ENCODE measurements at regions not wholly inside any gene's neighbourhood (a gene's known extent, or its start where the extent isn't known, plus 50 kb on each side); places are given as distances from the start of the nearest gene placed in this dataset.

DNA sequence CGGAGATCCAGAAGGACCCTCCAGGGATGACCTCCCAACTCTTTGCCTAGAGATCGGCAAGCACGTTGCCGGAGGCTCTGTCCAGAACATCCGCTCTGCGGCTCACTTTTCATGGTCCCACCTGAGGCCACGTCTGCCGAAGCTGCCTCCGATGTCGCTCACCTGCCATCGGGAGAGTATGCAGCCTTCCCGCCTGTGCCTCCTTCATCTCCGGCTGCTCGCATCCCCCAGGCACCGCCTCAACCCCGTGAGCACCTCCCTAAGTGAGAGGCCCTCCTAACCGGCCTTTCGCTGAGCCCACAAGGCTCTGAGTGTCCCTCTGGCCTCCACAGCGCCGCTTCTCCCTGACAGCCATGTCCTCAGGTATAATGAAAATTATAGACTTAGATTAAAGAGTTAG is 275.1 kb downstream of the EFNB2 start:
- TF ChIP-seq EP300 (IDR thresholded peaks at IDR 0.05) = no peak
- no peak for TF ChIP-seq POLR2A (IDR thresholded peaks at IDR 0.05)
- TF ChIP-seq POLR2AphosphoS5 (IDR thresholded peaks at IDR 0.05) = no peak
- no peak for TF ChIP-seq CTCF (IDR thresholded peaks at IDR 0.05)
- no peak overlapping the region for H3K27ac ChIP-seq
- intact Hi-C loops (cut with DNase I) = no loop called here
- H3K4me1 ChIP-seq = no peaks in the 10 kb centered on the region
- no peak overlapping the region for H3K4me3 ChIP-seq
- no peaks in the 10 kb centered on the region for H3K36me3 ChIP-seq
- H3K9me3 ChIP-seq = no peaks in the 10 kb centered on the region
- no peaks in the 10 kb centered on the region for H3K27me3 ChIP-seq
- DNase-seq = no peak
- 97% methylated on average over 20 of the region's 20 CpGs for WGBS, 2 donors

- TF ChIP-seq EP300 (IDR thresholded peaks at IDR 0.05) (no peak), CTCF (IDR thresholded peaks at IDR 0.05) (no peak), POLR2AphosphoS5 (IDR thresholded peaks at IDR 0.05) (no peak), POLR2A (IDR thresholded peaks at IDR 0.05) (no peak)
- no peak overlapping the region for H3K27ac ChIP-seq
- no peaks in the 10 kb centered on the region for H3K9me3 ChIP-seq
- intact Hi-C loops (cut with DNase I) = no loop called here
- WGBS, 2 donors = 96 to 97% methylated on average over 19 of the region's 19 CpGs
- no peaks in the 10 kb centered on the region for H3K27me3 ChIP-seq
- no peak for DNase-seq
- no peak overlapping the region for H3K4me3 ChIP-seq
- H3K4me1 ChIP-seq = no peaks in the 10 kb centered on the region
- H3K36me3 ChIP-seq = no peaks in the 10 kb centered on the region
Measured at GRCh38 chr13:106259928-106260327, 275.5 kb downstream of the EFNB2 start.

DNA sequence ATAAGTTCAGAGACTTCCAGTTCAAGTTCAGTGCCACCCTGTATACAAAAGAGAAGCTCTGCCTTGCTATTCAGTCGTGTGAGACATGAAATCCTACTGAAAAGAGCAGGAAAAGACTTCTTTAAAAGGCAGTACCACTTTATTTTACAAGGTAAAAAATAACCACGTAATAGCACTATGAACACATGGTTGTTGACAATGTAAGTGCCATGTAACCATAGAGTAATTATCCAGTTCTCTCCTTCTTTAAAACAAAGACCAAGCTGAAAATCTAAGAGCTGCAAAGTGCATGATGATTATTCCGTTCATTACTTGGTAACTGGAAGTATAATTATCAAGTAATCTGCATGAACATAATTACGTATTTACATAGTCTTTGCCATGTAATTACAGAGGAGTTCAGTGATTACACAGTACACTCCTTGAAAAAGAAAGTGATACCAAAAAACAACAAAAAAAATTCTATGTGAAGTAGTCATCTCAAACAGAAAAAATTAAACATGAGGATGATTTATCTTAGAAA is 288.7 kb downstream of the EFNB2 start:
- intact Hi-C loops (cut with DNase I) = no loop called here
- 17 to 55% methylated on average over 4 of the region's 4 CpGs for WGBS, 2 donors
- H3K27ac ChIP-seq = no peak overlapping the region
- H3K27me3 ChIP-seq = no peaks in the 10 kb centered on the region
- no peak for TF ChIP-seq CTCF (IDR thresholded peaks at IDR 0.05)
- no peak for TF ChIP-seq POLR2A (IDR thresholded peaks at IDR 0.05)
- no peak for TF ChIP-seq POLR2AphosphoS5 (IDR thresholded peaks at IDR 0.05)
- TF ChIP-seq EP300 (IDR thresholded peaks at IDR 0.05) = no peak
- H3K36me3 ChIP-seq = no peaks in the 10 kb centered on the region
- no peak for DNase-seq
- H3K4me1 ChIP-seq = no peaks in the 10 kb centered on the region
- no peaks in the 10 kb centered on the region for H3K9me3 ChIP-seq
- H3K4me3 ChIP-seq = no peak overlapping the region

DNA sequence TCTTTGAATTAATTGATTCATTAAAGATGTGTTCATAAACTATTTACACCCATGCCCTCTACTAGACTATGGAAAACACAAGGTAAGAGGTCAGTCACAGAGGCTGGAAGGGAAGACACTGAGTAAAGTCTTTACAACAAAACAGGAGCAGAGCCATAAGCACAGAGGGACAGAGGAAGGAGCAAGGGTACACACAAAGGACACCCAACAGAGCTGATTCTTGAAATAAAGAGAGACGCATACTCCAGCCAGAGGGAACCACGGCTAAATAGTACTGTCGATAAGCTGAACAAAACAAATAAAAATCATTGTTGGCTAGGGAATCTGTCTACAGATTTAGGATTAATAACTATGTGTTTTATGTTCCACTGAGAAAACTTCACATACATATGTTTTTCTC is 289.2 kb downstream of the EFNB2 start:
- no peaks in the 10 kb centered on the region for H3K36me3 ChIP-seq
- DNase-seq = no peak
- H3K9me3 ChIP-seq = no peaks in the 10 kb centered on the region
- H3K27me3 ChIP-seq = no peaks in the 10 kb centered on the region
- no peak for TF ChIP-seq EP300 (IDR thresholded peaks at IDR 0.05)
- TF ChIP-seq POLR2A (IDR thresholded peaks at IDR 0.05) = no peak
- TF ChIP-seq CTCF (IDR thresholded peaks at IDR 0.05) = no peak
- no peak for TF ChIP-seq POLR2AphosphoS5 (IDR thresholded peaks at IDR 0.05)
- no peak overlapping the region for H3K4me3 ChIP-seq
- WGBS, 2 donors = 93 to 94% methylated on average over 3 of the region's 3 CpGs
- intact Hi-C loops (cut with DNase I) = no loop called here
- no peaks in the 10 kb centered on the region for H3K4me1 ChIP-seq
- H3K27ac ChIP-seq = no peak overlapping the region

GRCh38 chr13:106243011-106243565 is 292.4 kb downstream of the EFNB2 start:
- intact Hi-C loops (cut with DNase I) = no loop called here
- H3K27ac ChIP-seq = no peak overlapping the region

More at GRCh38 chr13:106243011-106243565, 292.4 kb downstream of the EFNB2 start:
- Histone ChIP-seq H3K9me3 (no peaks in the 10 kb centered on the region), H3K4me3 (no peak overlapping the region), H3K36me3 (no peaks in the 10 kb centered on the region), H3K27me3 (no peaks in the 10 kb centered on the region), H3K4me1 (no peaks in the 10 kb centered on the region)
- WGBS, 2 donors = 83 to 84% methylated on average over 6 of the region's 6 CpGs
- no peak for DNase-seq
- no peak for TF ChIP-seq POLR2AphosphoS5 (IDR thresholded peaks at IDR 0.05)
- no peak for TF ChIP-seq POLR2A (IDR thresholded peaks at IDR 0.05)
- no peak for TF ChIP-seq CTCF (IDR thresholded peaks at IDR 0.05)
